ENCODE measurements at regions not wholly inside any gene's neighbourhood (a gene's known extent, or its start where the extent isn't known, plus 50 kb on each side); places are given as distances from the start of the nearest gene placed in this dataset.
A peak's percentile ranks its signal among the peaks of the same experiment; 100 is the strongest.

GRCh38 chr2:64396551-64396950 lies 57.4 kb upstream of the LGALSL start:
- no peak overlapping the region for H3K27ac ChIP-seq (ENCODE audit: low read depth in 2 of 2, low read length in 2 of 2)
- H3K4me3 ChIP-seq (ENCODE audit: low read length in 2 of 2): no peak overlapping the region
- H3K9ac ChIP-seq (ENCODE audit: low read depth in 1 of 2, low read length in 2 of 2): no peak overlapping the region
- no peaks in the 10 kb centered on the region for H3K36me3 ChIP-seq (ENCODE audit: control insufficient read depth in 2 of 2, insufficient read depth in 2 of 2, low read length in 2 of 2)
- no peaks in the 10 kb centered on the region for H3K27me3 ChIP-seq (ENCODE audit: control insufficient read depth in 2 of 2, insufficient read depth in 2 of 2, low read length in 2 of 2)
- H3K4me1 ChIP-seq (ENCODE audit: control insufficient read depth in 2 of 2, insufficient read depth in 2 of 2, low read length in 2 of 2): peaks cover 12 to 16% of the 10 kb centered on the region in 2 donors
- H3K9me3 ChIP-seq (ENCODE audit: control insufficient read depth in 2 of 2, low read length in 2 of 2): no peaks in the 10 kb centered on the region

GRCh38 chr2:64398516-64399129 lies 55.3 kb upstream of the LGALSL start:
- Histone ChIP-seq H3K9me3 (ENCODE audit: control insufficient read depth in 2 of 2, low read length in 2 of 2) (no peaks in the 10 kb centered on the region), H3K9ac (ENCODE audit: low read depth in 1 of 2, low read length in 2 of 2) (no peak overlapping the region), H3K4me1 (ENCODE audit: control insufficient read depth in 2 of 2, insufficient read depth in 2 of 2, low read length in 2 of 2) (peaks cover 27 to 32% of the 10 kb centered on the region in 2 donors), H3K27me3 (ENCODE audit: control insufficient read depth in 2 of 2, insufficient read depth in 2 of 2, low read length in 2 of 2) (no peaks in the 10 kb centered on the region), H3K36me3 (ENCODE audit: control insufficient read depth in 2 of 2, insufficient read depth in 2 of 2, low read length in 2 of 2) (no peaks in the 10 kb centered on the region), H3K4me3 (ENCODE audit: low read length in 2 of 2) (no peak overlapping the region), H3K27ac (ENCODE audit: low read depth in 2 of 2, low read length in 2 of 2) (no peak overlapping the region)

- Histone ChIP-seq H3K4me3 (ENCODE audit: low read length in 2 of 2) (no peak overlapping the region), H3K27me3 (ENCODE audit: control insufficient read depth in 2 of 2, insufficient read depth in 2 of 2, low read length in 2 of 2) (no peaks in the 10 kb centered on the region), H3K9ac (ENCODE audit: low read depth in 1 of 2, low read length in 2 of 2) (no peak overlapping the region), H3K27ac (ENCODE audit: low read depth in 2 of 2, low read length in 2 of 2) (no peak overlapping the region), H3K36me3 (ENCODE audit: control insufficient read depth in 2 of 2, insufficient read depth in 2 of 2, low read length in 2 of 2) (no peaks in the 10 kb centered on the region), H3K4me1 (ENCODE audit: control insufficient read depth in 2 of 2, insufficient read depth in 2 of 2, low read length in 2 of 2) (peaks cover 36 to 41% of the 10 kb centered on the region in 2 donors), H3K9me3 (ENCODE audit: control insufficient read depth in 2 of 2, low read length in 2 of 2) (no peaks in the 10 kb centered on the region)
Observed at GRCh38 chr2:64399521-64399920, 54.4 kb upstream of the LGALSL start.

GRCh38 chr2:64400105-64400728 lies 53.7 kb upstream of the LGALSL start:
- peak overlapping the region in 1 of 2 donors; percentile 77 for H3K27ac ChIP-seq (ENCODE audit: low read depth in 2 of 2, low read length in 2 of 2)
- H3K27me3 ChIP-seq (ENCODE audit: control insufficient read depth in 2 of 2, insufficient read depth in 2 of 2, low read length in 2 of 2): no peaks in the 10 kb centered on the region
- H3K4me3 ChIP-seq (ENCODE audit: low read length in 2 of 2): no peak overlapping the region
- H3K36me3 ChIP-seq (ENCODE audit: control insufficient read depth in 2 of 2, insufficient read depth in 2 of 2, low read length in 2 of 2): no peaks in the 10 kb centered on the region
- peaks cover 42 to 48% of the 10 kb centered on the region in 2 donors for H3K4me1 ChIP-seq (ENCODE audit: control insufficient read depth in 2 of 2, insufficient read depth in 2 of 2, low read length in 2 of 2)
- H3K9me3 ChIP-seq (ENCODE audit: control insufficient read depth in 2 of 2, low read length in 2 of 2): no peaks in the 10 kb centered on the region
- peak overlapping the region in 1 of 2 donors; percentile 35 for H3K9ac ChIP-seq (ENCODE audit: low read depth in 1 of 2, low read length in 2 of 2)

- peak overlapping the region; percentile 71 to 77 for H3K27ac ChIP-seq (ENCODE audit: low read depth in 2 of 2, low read length in 2 of 2)
- H3K36me3 ChIP-seq (ENCODE audit: control insufficient read depth in 2 of 2, insufficient read depth in 2 of 2, low read length in 2 of 2): no peaks in the 10 kb centered on the region
- no peaks in the 10 kb centered on the region for H3K9me3 ChIP-seq (ENCODE audit: control insufficient read depth in 2 of 2, low read length in 2 of 2)
- H3K27me3 ChIP-seq (ENCODE audit: control insufficient read depth in 2 of 2, insufficient read depth in 2 of 2, low read length in 2 of 2): no peaks in the 10 kb centered on the region
- H3K9ac ChIP-seq (ENCODE audit: low read depth in 1 of 2, low read length in 2 of 2): peak overlapping the region; percentile 35 to 44
- peak overlapping the region in 1 of 2 donors; percentile 55 for H3K4me3 ChIP-seq (ENCODE audit: low read length in 2 of 2)
- peaks cover 49 to 55% of the 10 kb centered on the region in 2 donors for H3K4me1 ChIP-seq (ENCODE audit: control insufficient read depth in 2 of 2, insufficient read depth in 2 of 2, low read length in 2 of 2)
Observed at GRCh38 chr2:64400733-64401528, 53.0 kb upstream of the LGALSL start.

GRCh38 chr2:64401529-64401880 lies 52.5 kb upstream of the LGALSL start:
- Histone ChIP-seq H3K4me1 (ENCODE audit: control insufficient read depth in 2 of 2, insufficient read depth in 2 of 2, low read length in 2 of 2) (peaks cover 53 to 61% of the 10 kb centered on the region in 2 donors), H3K27me3 (ENCODE audit: control insufficient read depth in 2 of 2, insufficient read depth in 2 of 2, low read length in 2 of 2) (no peaks in the 10 kb centered on the region), H3K9me3 (ENCODE audit: control insufficient read depth in 2 of 2, low read length in 2 of 2) (no peaks in the 10 kb centered on the region), H3K4me3 (ENCODE audit: low read length in 2 of 2) (peak overlapping the region in 1 of 2 donors; percentile 55), H3K9ac (ENCODE audit: low read depth in 1 of 2, low read length in 2 of 2) (peak overlapping the region; percentile 35 to 44), H3K36me3 (ENCODE audit: control insufficient read depth in 2 of 2, insufficient read depth in 2 of 2, low read length in 2 of 2) (no peaks in the 10 kb centered on the region), H3K27ac (ENCODE audit: low read depth in 2 of 2, low read length in 2 of 2) (peak overlapping the region; percentile 71 to 77)

- H3K4me1 ChIP-seq (ENCODE audit: control insufficient read depth in 2 of 2, insufficient read depth in 2 of 2, low read length in 2 of 2): peaks cover 62 to 67% of the 10 kb centered on the region in 2 donors
- H3K36me3 ChIP-seq (ENCODE audit: control insufficient read depth in 2 of 2, insufficient read depth in 2 of 2, low read length in 2 of 2): no peaks in the 10 kb centered on the region
- peak overlapping the region; percentile 89 to 93 for H3K27ac ChIP-seq (ENCODE audit: low read depth in 2 of 2, low read length in 2 of 2)
- no peak overlapping the region for H3K4me3 ChIP-seq (ENCODE audit: low read length in 2 of 2)
- no peaks in the 10 kb centered on the region for H3K9me3 ChIP-seq (ENCODE audit: control insufficient read depth in 2 of 2, low read length in 2 of 2)
- H3K27me3 ChIP-seq (ENCODE audit: control insufficient read depth in 2 of 2, insufficient read depth in 2 of 2, low read length in 2 of 2): no peaks in the 10 kb centered on the region
- no peak overlapping the region for H3K9ac ChIP-seq (ENCODE audit: low read depth in 1 of 2, low read length in 2 of 2)
Observed at GRCh38 chr2:64402876-64403275, 51.1 kb upstream of the LGALSL start.

- H3K9ac ChIP-seq (ENCODE audit: low read depth in 1 of 2, low read length in 2 of 2): peak overlapping the region in 1 of 2 donors; percentile 45
- H3K27me3 ChIP-seq (ENCODE audit: control insufficient read depth in 2 of 2, insufficient read depth in 2 of 2, low read length in 2 of 2): no peaks in the 10 kb centered on the region
- H3K4me3 ChIP-seq (ENCODE audit: low read length in 2 of 2): peak overlapping the region; percentile 5 to 48
- H3K9me3 ChIP-seq (ENCODE audit: control insufficient read depth in 2 of 2, low read length in 2 of 2): no peaks in the 10 kb centered on the region
- no peaks in the 10 kb centered on the region for H3K36me3 ChIP-seq (ENCODE audit: control insufficient read depth in 2 of 2, insufficient read depth in 2 of 2, low read length in 2 of 2)
- peaks cover 62 to 67% of the 10 kb centered on the region in 2 donors for H3K4me1 ChIP-seq (ENCODE audit: control insufficient read depth in 2 of 2, insufficient read depth in 2 of 2, low read length in 2 of 2)
- peak overlapping the region; percentile 89 to 93 for H3K27ac ChIP-seq (ENCODE audit: low read depth in 2 of 2, low read length in 2 of 2)
Observed at GRCh38 chr2:64403426-64403825, 50.5 kb upstream of the LGALSL start.

- H3K4me1 ChIP-seq (ENCODE audit: control insufficient read depth in 2 of 2, insufficient read depth in 2 of 2, low read length in 2 of 2): peaks cover 62 to 67% of the 10 kb centered on the region in 2 donors
- H3K27me3 ChIP-seq (ENCODE audit: control insufficient read depth in 2 of 2, insufficient read depth in 2 of 2, low read length in 2 of 2): no peaks in the 10 kb centered on the region
- H3K9me3 ChIP-seq (ENCODE audit: control insufficient read depth in 2 of 2, low read length in 2 of 2): no peaks in the 10 kb centered on the region
- H3K36me3 ChIP-seq (ENCODE audit: control insufficient read depth in 2 of 2, insufficient read depth in 2 of 2, low read length in 2 of 2): no peaks in the 10 kb centered on the region
- peak overlapping the region; percentile 89 to 93 for H3K27ac ChIP-seq (ENCODE audit: low read depth in 2 of 2, low read length in 2 of 2)
- peak overlapping the region; percentile 38 to 45 for H3K9ac ChIP-seq (ENCODE audit: low read depth in 1 of 2, low read length in 2 of 2)
- peak overlapping the region; percentile 31 to 62 for H3K4me3 ChIP-seq (ENCODE audit: low read length in 2 of 2)
Observed at GRCh38 chr2:64404002-64404731, 49.8 kb upstream of the LGALSL start.
